ENCODE measurements at regions not wholly inside any gene's neighbourhood (a gene's known extent, or its start where the extent isn't known, plus 50 kb on each side); places are given as distances from the start of the nearest gene placed in this dataset.

GRCh38 chr7:17485368-17485767 is 186.9 kb downstream of the AHR start:
- DNase-seq (ENCODE audit: low spot score) = no peak

GRCh38 chr7:17485904-17486303 is 187.5 kb downstream of the AHR start:
- DNase-seq (ENCODE audit: low spot score) = no peak

DNA sequence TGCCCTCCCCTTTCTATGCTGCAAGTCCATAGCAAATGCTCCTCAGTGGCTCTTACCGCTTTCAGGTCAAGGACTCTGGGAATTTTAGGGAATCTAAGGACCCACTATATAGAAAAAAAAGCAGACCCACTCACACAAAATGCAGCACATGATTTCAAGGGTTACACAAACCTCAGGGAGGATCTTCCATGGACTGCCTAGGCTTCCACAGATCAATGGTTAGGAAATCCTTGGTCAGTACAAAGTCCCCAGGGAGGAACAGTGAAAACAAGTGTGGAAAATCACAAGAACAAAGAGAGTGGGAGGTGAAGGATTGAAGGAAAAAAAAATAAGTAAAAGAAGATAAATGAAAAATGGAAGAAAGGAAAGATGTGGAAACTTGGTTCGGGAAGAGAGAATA is 188.4 kb downstream of the AHR start:
- DNase-seq (ENCODE audit: low spot score) = no peak

GRCh38 chr7:17487343-17487742 is 188.9 kb downstream of the AHR start:
- DNase-seq (ENCODE audit: low spot score) = no peak

DNA sequence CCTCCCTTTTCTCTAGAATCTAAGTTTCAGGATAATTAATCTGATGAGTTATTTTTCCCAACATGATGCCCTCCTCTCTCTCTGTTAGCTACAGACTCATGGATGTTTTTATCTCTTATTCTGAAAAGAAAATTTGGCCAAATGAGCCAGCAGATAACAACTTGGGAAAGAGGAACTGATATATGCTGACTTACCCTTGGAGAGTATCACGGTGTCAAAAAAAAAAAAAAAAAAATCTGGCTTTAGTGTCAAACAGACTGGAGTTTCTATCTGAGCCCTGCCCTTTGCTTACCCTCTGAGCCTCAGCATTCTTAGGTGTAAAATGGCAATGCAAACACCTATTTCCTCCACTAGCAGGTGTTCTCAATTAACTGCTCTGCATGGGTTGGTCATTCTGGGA is 190.4 kb downstream of the AHR start:
- no peak for DNase-seq (ENCODE audit: low spot score)

- no peak for DNase-seq (ENCODE audit: low spot score)
These were observed 191.5 kb downstream of the AHR start for GRCh38 chr7:17489961-17490360.

DNA sequence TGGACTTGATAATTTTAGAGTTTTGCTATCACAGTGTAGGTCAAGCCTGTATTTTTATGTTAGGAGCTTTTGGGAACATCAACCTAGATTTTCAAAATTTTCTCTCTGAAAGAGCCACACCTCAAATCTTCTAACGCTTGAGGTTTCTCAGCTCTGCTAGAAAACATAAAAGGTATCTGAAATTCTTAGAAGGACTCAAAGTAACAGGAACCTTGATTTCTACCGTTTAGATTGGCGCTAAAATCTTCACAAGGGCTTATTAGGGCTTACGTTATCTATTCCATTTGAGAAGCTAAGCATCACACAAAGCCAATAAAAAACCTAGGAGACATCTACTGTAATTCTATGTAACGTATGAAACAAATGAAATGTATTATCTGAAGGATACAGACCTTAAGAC is 192.4 kb downstream of the AHR start:
- no peak for DNase-seq (ENCODE audit: low spot score)

DNA sequence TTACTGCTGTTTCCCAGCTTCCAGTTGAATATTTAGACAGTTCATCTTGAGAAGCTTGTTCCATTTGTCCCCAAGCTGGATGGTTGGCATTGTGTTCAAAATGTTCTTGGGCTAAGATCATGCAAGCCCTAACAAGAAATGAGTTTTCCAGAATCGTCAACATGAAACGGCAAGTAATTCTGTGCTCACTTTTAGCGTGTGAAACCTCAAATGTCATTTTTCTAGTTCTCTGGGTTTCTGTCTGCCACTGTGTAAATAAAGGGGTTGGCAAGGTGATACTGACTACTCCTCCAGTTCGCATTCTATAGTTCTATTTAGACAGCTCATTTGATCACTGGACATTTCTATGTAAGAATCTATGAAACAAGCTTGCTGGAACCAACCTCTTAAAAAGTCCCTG is 194.0 kb downstream of the AHR start:
- DNase-seq (ENCODE audit: low spot score) = no peak

DNA sequence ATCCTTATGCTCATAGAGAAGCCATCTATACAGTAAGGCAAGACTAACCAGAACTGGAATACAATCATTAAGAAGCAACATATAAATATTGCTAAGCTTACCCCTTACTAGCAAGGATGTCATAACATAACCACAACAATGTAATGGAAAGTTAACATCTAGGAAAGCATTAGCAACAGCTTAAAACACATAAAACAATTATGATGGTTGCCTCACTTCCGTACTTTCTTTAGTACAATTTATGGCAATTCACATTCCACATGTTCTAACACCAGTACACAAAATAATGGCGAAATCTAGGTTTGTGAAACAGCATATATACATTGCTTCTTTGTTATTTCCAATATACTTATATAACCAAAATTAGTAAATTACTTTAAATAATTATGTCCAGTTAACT is 195.0 kb downstream of the AHR start:
- no peak for DNase-seq (ENCODE audit: low spot score)

GRCh38 chr7:17495655-17496394 is 197.4 kb downstream of the AHR start:
- no peak for DNase-seq (ENCODE audit: low spot score)

GRCh38 chr7:17497136-17497535 is 198.7 kb downstream of the AHR start:
- no peak for DNase-seq (ENCODE audit: low spot score)

DNA sequence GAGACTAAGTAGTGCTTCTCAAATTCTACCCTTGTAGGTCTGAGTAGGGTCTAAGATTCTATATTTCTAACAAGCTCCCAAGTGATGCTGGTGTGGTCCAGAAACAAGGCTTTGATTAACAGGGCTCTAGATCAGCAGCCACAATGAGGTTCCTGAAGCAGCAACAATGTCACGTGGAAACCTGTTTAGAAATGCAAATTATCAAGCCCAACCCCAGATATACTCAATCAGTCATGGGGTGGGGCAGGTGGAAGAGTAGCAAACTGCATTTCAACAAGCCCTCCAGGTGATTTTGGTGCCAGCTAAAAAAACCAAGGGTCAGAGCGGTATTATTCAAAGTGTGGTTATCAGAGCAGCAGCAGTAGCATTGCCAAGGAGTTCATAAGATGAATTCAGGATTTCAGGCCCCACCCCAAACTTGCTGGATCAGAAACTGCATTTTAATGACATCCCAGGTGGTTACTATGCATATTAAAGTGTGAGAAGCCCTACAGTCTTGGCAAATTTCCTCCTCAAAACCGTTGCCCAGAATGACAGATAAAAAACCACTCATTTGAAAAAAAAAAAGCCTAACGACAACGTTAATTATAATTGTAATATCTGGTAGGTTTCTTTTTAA is 199.2 kb downstream of the AHR start:
- DNase-seq (ENCODE audit: low spot score) = no peak

- DNase-seq (ENCODE audit: low spot score) = no peak
These were observed 199.8 kb downstream of the AHR start for GRCh38 chr7:17498230-17498629.

DNA sequence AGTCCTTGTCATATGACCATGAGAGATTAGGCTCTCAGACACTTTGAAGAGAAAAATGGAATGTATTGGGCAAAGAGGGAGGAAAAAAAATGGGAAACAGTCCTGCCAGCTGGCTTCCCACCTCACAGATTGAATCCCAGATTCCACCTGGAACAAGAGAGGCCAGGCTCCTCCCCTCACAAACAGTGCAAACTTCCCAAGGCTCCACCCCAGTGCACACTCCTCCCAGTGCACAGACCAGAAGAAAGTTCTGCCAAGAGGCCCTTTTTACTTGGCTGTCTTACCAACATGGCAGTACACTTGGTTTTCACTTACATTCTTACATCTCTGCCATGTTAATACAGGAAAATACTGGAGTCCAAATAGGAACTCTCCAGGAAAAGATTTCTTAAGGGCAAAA is 202.3 kb downstream of the AHR start:
- DNase-seq (ENCODE audit: low spot score) = no peak

DNA sequence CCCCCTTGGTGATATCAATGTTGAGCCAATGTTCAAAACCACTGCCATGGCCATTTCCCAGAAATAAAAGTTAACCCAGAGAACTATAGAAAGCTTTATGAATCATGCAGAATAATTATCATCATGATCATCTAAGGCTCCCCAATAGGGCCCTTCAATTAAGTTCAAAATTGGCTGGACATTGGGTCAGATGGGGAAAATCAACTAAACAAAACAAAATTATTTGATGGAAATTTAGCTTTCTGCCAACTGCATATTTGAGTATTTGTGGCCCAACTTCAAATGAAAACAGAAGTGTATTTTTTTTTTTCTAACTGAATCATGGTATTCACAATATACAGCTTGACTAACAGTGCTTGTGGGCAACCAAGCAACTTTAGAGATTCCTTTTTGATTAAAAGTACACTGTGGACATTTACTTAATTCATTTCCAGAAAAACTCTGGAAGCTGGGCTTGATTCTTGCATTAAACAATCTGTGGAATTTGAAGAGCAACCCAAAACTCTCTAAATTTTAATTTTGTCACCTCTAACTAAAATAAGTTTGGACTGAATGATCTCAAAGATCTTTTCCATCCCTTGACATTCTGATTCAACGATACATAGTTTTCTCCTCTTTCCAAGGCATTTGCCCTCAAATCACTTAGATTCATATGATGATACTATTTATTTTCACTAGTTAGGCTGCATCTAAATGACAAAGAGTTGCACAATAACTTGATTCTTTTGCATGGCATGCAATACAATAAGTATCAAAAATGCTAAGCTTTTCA is 203.2 kb downstream of the AHR start:
- DNase-seq (ENCODE audit: low spot score) = no peak

- no peak for DNase-seq (ENCODE audit: low spot score)
These were observed 204.0 kb downstream of the AHR start for GRCh38 chr7:17502213-17503060.

DNA sequence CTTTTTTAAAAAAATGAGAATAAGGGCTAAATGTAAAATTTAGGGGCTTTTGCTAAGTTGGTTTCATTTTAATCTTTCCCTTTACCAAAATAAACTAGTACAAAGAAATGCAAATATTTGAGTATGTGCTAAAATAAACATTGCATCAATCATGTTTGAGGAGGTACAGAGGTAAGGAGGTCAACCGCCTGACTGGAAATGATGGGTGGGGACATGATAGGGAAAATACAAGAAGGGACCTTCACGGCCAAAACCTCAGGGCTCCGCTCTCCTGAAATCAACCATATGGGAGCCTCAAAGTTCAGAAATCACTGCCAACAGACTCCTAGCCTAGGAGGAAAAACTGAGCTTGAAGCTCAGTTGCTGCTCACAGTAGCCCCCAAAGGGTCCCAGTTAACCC is 207.6 kb downstream of the AHR start:
- DNase-seq (ENCODE audit: low spot score) = no peak

DNA sequence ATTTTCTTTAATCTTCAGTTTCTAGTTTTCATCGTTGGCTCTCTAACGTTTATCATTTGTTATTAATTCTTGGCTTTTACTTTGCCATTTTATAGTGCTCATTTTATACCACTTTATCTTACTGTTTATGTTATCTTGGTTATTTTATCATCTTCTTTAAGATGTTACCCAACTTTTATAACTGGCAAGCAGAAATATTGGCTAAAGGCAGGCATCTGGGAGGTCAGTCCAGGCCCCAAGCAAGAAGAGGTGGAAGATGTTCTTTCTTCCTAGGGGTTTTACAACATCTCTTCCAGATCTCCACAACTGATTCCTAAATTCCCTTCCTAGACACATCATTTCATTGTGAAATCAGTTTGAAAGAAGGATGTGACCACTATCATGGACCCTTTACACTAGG is 208.1 kb downstream of the AHR start:
- no peak for DNase-seq (ENCODE audit: low spot score)

DNA sequence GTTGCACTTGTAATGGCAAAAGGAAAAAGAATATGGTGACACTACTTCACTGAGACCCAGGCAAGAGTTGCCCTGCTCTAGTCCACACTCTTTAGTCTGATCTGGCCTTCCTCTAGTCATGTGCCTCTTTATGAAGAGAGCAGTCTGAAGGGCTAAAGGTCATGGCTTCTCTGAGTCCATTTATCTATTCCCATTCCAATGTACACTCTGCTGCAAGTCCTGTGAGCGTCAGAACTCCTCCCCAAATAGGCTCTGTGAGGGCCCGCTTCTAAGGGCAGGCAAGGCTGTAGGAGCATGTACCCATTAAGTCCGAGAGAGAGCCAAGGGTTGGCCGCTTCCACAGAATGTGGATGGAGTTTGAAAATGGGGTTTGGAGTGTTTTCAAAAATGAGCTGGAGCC is 209.3 kb downstream of the AHR start:
- DNase-seq (ENCODE audit: low spot score) = no peak

DNA sequence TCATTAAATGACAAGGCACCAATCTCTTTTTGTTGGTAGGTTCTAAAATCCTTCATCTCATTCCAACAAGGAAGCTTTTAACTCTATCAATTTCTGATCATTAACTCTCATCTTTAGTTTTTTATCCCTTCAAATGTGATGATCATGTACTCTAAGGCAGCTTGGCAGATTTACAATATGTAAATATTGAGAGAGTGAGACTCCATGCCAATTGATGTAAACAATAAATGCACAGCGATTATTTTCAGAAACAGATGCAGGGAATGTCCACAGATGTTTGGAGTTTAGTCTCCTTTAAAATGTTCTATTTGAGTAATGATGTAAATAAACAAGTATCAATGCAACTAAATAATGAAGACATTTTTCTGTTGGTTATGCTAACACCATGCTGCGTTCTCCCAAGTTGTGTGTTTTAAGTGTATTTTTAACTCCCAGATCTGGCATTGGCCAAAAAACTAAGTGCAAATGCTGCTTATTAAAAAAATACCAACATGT is 213.8 kb downstream of the AHR start:
- no peak for DNase-seq (ENCODE audit: low spot score)

GRCh38 chr7:17516771-17517170 is 218.3 kb downstream of the AHR start:
- DNase-seq (ENCODE audit: low spot score) = no peak

DNA sequence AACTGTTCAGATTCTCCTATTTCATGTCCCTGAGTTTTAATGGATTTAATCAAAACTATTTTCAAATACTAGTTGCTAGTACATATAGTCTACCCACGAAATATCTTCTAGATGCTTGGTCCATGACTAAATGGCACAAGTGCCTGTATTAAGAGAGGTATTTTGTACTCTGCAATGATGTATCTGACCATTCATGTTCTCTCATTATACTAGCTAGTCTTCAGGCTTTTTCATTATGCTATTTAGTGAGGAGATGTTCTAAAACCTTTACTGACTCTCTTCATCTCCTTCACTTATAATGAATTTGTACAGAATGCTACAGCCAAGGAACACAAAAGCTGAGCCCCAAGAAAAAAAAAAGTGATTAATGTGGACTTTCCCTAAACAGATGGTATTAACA is 222.5 kb downstream of the AHR start:
- no peak for DNase-seq (ENCODE audit: low spot score)
